ENCODE measurements at regions not wholly inside any gene's neighbourhood (a gene's known extent, or its start where the extent isn't known, plus 50 kb on each side); places are given as distances from the start of the nearest gene placed in this dataset.

- H3K36me3 ChIP-seq (ENCODE audit: control insufficient read depth, low read length), result no peaks in the 10 kb centered on the region
- H4K20me1 ChIP-seq (ENCODE audit: control insufficient read depth, insufficient read depth, low read depth, low read length), result no peaks in the 10 kb centered on the region
- H3K4me1 ChIP-seq (ENCODE audit: control insufficient read depth, low read length), result no peaks in the 10 kb centered on the region
- peaks cover 4% of the 10 kb centered on the region; the same call in 1 of the 2 replicates for H3K9me3 ChIP-seq (ENCODE audit: control insufficient read depth, insufficient read depth, low read length)
- H3K4me2 ChIP-seq (ENCODE audit: low read length), result no peak overlapping the region
- H3K79me2 ChIP-seq (ENCODE audit: control insufficient read depth, low read length), result no peaks in the 10 kb centered on the region
- H3K27me3 ChIP-seq (ENCODE audit: control insufficient read depth, low read length), result no peaks in the 10 kb centered on the region
- TF ChIP-seq EZH2phosphoT487 (IDR thresholded peaks at IDR 0.05; ENCODE audit: borderline replicate concordance, low read length), result no peak
- TF ChIP-seq CTCF (IDR thresholded peaks at IDR 0.05; ENCODE audit: low read depth, low read length, poor library complexity, severe bottlenecking), result no peak
- H3K9me2 ChIP-seq (replicated peaks; ENCODE audit: control insufficient read depth, low read length), result no peaks in the 10 kb centered on the region
- no peak overlapping the region for H3K27ac ChIP-seq (ENCODE audit: low read depth, low read length)
- no peak overlapping the region for H3K4me3 ChIP-seq (ENCODE audit: low read length)
- no peaks in the 10 kb centered on the region for H3F3A ChIP-seq (ENCODE audit: control insufficient read depth, insufficient read depth)
Measured at GRCh38 chr1:216832192-216832591, 109.0 kb upstream of the ESRRG start.

GRCh38 chr1:216830424-216831210 is 107.4 kb upstream of the ESRRG start:
- Histone ChIP-seq H3F3A (ENCODE audit: control insufficient read depth, insufficient read depth) (no peaks in the 10 kb centered on the region), H3K4me1 (ENCODE audit: control insufficient read depth, low read length) (no peaks in the 10 kb centered on the region), H4K20me1 (ENCODE audit: control insufficient read depth, insufficient read depth, low read depth, low read length) (no peaks in the 10 kb centered on the region), H3K9me3 (ENCODE audit: control insufficient read depth, insufficient read depth, low read length) (peaks cover 4% of the 10 kb centered on the region; the same call in 1 of the 2 replicates), H3K4me2 (ENCODE audit: low read length) (no peak overlapping the region), H3K36me3 (ENCODE audit: control insufficient read depth, low read length) (no peaks in the 10 kb centered on the region), H3K79me2 (ENCODE audit: control insufficient read depth, low read length) (no peaks in the 10 kb centered on the region), H3K27ac (ENCODE audit: low read depth, low read length) (no peak overlapping the region), H3K9me2 (replicated peaks; ENCODE audit: control insufficient read depth, low read length) (no peaks in the 10 kb centered on the region), H3K4me3 (ENCODE audit: low read length) (no peak overlapping the region), H3K27me3 (ENCODE audit: control insufficient read depth, low read length) (no peaks in the 10 kb centered on the region)
- no peak for TF ChIP-seq CTCF (IDR thresholded peaks at IDR 0.05; ENCODE audit: low read depth, low read length, poor library complexity, severe bottlenecking)
- no peak for TF ChIP-seq EZH2phosphoT487 (IDR thresholded peaks at IDR 0.05; ENCODE audit: borderline replicate concordance, low read length)

- no peaks in the 10 kb centered on the region for H3K9me2 ChIP-seq (replicated peaks; ENCODE audit: control insufficient read depth, low read length)
- H3K4me1 ChIP-seq (ENCODE audit: control insufficient read depth, low read length), result no peaks in the 10 kb centered on the region
- TF ChIP-seq EZH2phosphoT487 (IDR thresholded peaks at IDR 0.05; ENCODE audit: borderline replicate concordance, low read length), result no peak
- TF ChIP-seq CTCF (IDR thresholded peaks at IDR 0.05; ENCODE audit: low read depth, low read length, poor library complexity, severe bottlenecking), result no peak
- no peaks in the 10 kb centered on the region for H3K9me3 ChIP-seq (ENCODE audit: control insufficient read depth, insufficient read depth, low read length)
- no peak overlapping the region for H3K4me3 ChIP-seq (ENCODE audit: low read length)
- no peaks in the 10 kb centered on the region for H3K36me3 ChIP-seq (ENCODE audit: control insufficient read depth, low read length)
- H3K4me2 ChIP-seq (ENCODE audit: low read length), result no peak overlapping the region
- no peaks in the 10 kb centered on the region for H3K27me3 ChIP-seq (ENCODE audit: control insufficient read depth, low read length)
- no peaks in the 10 kb centered on the region for H4K20me1 ChIP-seq (ENCODE audit: control insufficient read depth, insufficient read depth, low read depth, low read length)
- H3K27ac ChIP-seq (ENCODE audit: low read depth, low read length), result no peak overlapping the region
- H3K79me2 ChIP-seq (ENCODE audit: control insufficient read depth, low read length), result no peaks in the 10 kb centered on the region
- H3F3A ChIP-seq (ENCODE audit: control insufficient read depth, insufficient read depth), result no peaks in the 10 kb centered on the region
Measured at GRCh38 chr1:216827251-216827650, 104.0 kb upstream of the ESRRG start.

All from DOHH2 (cell line).